Ectodermal cell (in vitro differentiated cells): ENCODE measurements at regions not wholly inside any gene's neighbourhood (a gene's known extent, or its start where the extent isn't known, plus 50 kb on each side); places are given as distances from the start of the nearest gene placed in this dataset.

Experiments used
- H3K27ac ChIP-seq: 2 replicates; pipeline ENCODE4 v1.7.0; 2013; ENCODE audit warnings: mild to moderate bottlenecking, low read depth, low read length; ENCODE audit not compliant: insufficient read depth, poor library complexity, severe bottlenecking
- H3K27me3 ChIP-seq: 2 replicates; pipeline ENCODE4 v1.7.0; 2013; ENCODE audit warnings: mild to moderate bottlenecking, low read length; ENCODE audit not compliant: insufficient read depth, control insufficient read depth, poor library complexity, severe bottlenecking
- H3K36me3 ChIP-seq: one replicate; pipeline ENCODE4 v1.7.0; 2013; ENCODE audit warnings: low read length; ENCODE audit not compliant: control insufficient read depth, insufficient read depth
- H3K4me1 ChIP-seq: one replicate; pipeline ENCODE4 v1.7.0; 2013; ENCODE audit warnings: low read length; ENCODE audit not compliant: control insufficient read depth, insufficient read depth
- H3K4me3 ChIP-seq: 2 replicates; pipeline ENCODE4 v1.7.0; 2013; ENCODE audit warnings: low read depth, low read length, control low read depth; ENCODE audit not compliant: insufficient read depth
- H3K9me3 ChIP-seq: 2 replicates; pipeline ENCODE4 v1.7.0; 2013; ENCODE audit warnings: mild to moderate bottlenecking, low read length, moderate library complexity; ENCODE audit not compliant: control insufficient read depth
- WGBS, 2 experiments: methylation state at CpG; one replicate each; pipeline ENCODE4 v1.1.7; 2013; ENCODE audit warnings: missing lambda C conversion rate in 2 of 2; 5-methylcytosine and 5-hydroxymethylcytosine counted together

DNA sequence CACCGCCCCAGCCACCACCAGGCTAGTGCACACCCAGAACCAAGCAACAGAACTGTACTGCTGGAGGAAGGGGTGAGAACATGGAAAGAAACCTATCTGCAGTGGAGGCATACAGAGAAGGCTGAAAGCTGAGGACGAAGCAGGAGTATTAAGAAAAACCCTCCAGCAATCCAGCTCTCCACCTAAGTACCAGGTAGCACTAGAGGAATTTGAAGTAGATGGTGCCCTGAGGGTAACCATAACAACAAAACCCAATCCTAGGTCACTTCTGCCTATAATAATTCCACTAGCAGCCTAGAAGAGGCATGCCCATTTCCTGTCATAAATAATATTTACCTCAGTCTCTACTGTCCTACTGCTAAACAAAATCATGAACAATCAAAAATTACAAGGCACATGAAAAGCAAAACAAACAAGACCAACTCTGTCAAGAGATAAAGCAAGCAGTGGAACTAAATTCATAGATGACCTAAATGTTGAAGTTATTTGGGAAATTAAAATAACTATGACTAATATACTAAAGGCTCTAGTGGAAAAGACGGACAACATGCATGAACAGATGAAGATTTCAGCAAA lies 51.1 kb downstream of the HYCC1 start:
- no peaks in the 10 kb centered on the region for H3K9me3 ChIP-seq
- H3K36me3 ChIP-seq, result no peaks in the 10 kb centered on the region
- H3K4me3 ChIP-seq, result no peak overlapping the region
- no peaks in the 10 kb centered on the region for H3K4me1 ChIP-seq
- 94 to 96% methylated on average over 2 of the region's 3 CpGs for WGBS, 2 experiments
- H3K27ac ChIP-seq, result no peak overlapping the region
- no peaks in the 10 kb centered on the region for H3K27me3 ChIP-seq

GRCh38 chr7:22958742-22959141 lies 55.2 kb downstream of the HYCC1 start:
- H3K4me3 ChIP-seq, result no peak overlapping the region
- H3K4me1 ChIP-seq, result no peaks in the 10 kb centered on the region
- H3K9me3 ChIP-seq, result no peaks in the 10 kb centered on the region
- WGBS, 2 experiments, result 90 to 95% methylated on average over 1 of the region's 1 CpG
- H3K27ac ChIP-seq, result no peak overlapping the region
- H3K27me3 ChIP-seq, result no peaks in the 10 kb centered on the region
- no peaks in the 10 kb centered on the region for H3K36me3 ChIP-seq

DNA sequence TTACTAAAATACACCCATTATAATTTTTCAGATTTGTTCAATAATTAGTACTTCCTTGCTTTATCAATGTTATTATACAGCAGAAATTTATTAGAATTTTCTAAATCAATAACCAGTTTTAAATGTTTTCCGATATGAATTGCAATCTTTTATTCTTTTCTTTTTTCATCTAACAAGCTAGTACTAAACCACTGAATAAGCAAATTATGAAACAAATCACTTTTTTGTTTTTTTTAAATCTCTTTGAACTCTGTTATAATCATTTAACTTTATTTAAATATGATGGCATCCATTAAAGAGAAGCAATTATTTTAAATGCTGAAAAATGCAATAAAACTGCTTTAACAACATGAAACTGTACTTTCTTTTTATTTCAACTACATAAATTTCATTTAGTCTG lies 59.7 kb downstream of the HYCC1 start:
- H3K36me3 ChIP-seq, result no peaks in the 10 kb centered on the region
- H3K27me3 ChIP-seq, result no peaks in the 10 kb centered on the region
- H3K27ac ChIP-seq, result no peak overlapping the region
- H3K9me3 ChIP-seq, result no peaks in the 10 kb centered on the region
- H3K4me3 ChIP-seq, result no peak overlapping the region
- 90 to 100% methylated on average over 1 of the region's 1 CpG for WGBS, 2 experiments
- peaks cover 11% of the 10 kb centered on the region for H3K4me1 ChIP-seq

- Histone ChIP-seq H3K4me1 (peaks cover 18% of the 10 kb centered on the region), H3K27ac (peak overlapping the region; percentile 74), H3K36me3 (no peaks in the 10 kb centered on the region), H3K27me3 (no peaks in the 10 kb centered on the region), H3K4me3 (no peak overlapping the region), H3K9me3 (no peaks in the 10 kb centered on the region)
- 70 to 77% methylated on average over 4 of the region's 4 CpGs for WGBS, 2 experiments
Observed at GRCh38 chr7:22952306-22953015, 61.5 kb downstream of the HYCC1 start.

DNA sequence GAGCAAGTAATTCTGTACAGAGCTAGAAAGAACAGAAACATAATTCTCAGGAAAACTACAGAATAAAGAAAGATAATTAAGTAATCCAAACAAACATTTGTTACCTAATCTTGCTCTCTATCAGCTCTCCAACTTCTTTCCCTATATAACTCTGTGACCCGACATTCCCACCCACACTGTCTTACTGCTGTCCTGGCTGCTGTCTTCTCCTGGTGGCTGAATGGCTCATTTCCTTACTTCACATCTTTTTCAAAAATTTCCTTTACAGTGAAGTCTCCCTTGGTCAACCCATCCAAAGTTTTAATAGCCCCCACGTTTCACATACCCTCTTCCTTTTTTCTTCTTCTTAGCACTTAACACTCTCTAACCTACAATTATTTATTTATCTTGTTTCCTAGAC lies 64.0 kb downstream of the HYCC1 start:
- H3K27ac ChIP-seq, result no peak overlapping the region
- peaks cover 18% of the 10 kb centered on the region for H3K4me1 ChIP-seq
- H3K9me3 ChIP-seq, result no peaks in the 10 kb centered on the region
- H3K27me3 ChIP-seq, result no peaks in the 10 kb centered on the region
- 53 to 55% methylated on average over 2 of the region's 2 CpGs for WGBS, 2 experiments
- H3K4me3 ChIP-seq, result no peak overlapping the region
- H3K36me3 ChIP-seq, result no peaks in the 10 kb centered on the region

DNA sequence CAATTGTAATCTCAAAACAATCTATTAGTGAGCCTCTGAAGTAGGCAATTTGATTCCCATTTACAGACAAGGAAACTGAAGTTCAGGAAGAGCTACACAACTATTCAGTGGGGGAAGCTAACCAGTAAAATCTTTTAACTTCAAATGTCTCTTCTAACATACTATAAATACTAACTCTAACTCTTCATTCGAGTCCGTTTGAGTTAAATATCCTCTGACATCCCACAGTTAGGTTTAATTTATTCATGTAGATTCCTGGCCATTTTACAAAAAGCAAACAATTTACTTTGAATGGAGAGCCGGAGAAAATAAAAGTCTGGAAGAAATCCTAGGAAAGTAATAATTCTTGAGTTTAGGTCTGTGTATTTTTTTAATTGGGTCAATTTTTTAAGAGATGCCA lies 64.7 kb downstream of the HYCC1 start:
- H3K27ac ChIP-seq, result no peak overlapping the region
- 72 to 79% methylated on average over 3 of the region's 3 CpGs for WGBS, 2 experiments

DNA sequence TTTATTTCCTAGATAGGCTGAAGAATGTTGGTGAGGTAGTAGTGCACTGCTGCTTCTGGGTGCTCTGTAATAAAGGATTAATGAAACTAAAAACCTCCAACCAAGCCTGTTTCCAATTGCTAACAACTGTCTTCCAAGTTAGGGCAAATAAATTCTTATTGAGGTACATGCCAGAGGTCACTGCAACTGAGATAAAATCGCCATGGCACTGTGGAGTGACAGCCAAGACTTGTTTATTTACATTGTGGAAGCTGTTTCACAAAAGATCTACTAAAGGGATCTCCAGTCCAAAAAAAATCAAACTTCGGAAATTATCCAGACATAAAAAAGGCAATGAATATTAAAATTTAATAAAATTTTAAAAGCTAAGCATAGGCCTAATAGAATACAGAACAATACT lies 65.2 kb downstream of the HYCC1 start:
- 38 to 58% methylated on average over 1 of the region's 2 CpGs for WGBS, 2 experiments
- Histone ChIP-seq H3K4me3 (no peak overlapping the region), H3K9me3 (no peaks in the 10 kb centered on the region), H3K4me1 (peaks cover 18% of the 10 kb centered on the region), H3K27ac (no peak overlapping the region), H3K27me3 (no peaks in the 10 kb centered on the region), H3K36me3 (no peaks in the 10 kb centered on the region)

More for the DNA sequence above, 64.7 kb downstream of the HYCC1 start:
- Histone ChIP-seq H3K27me3 (no peaks in the 10 kb centered on the region), H3K9me3 (no peaks in the 10 kb centered on the region), H3K4me3 (no peak overlapping the region), H3K36me3 (no peaks in the 10 kb centered on the region), H3K4me1 (peaks cover 18% of the 10 kb centered on the region)

DNA sequence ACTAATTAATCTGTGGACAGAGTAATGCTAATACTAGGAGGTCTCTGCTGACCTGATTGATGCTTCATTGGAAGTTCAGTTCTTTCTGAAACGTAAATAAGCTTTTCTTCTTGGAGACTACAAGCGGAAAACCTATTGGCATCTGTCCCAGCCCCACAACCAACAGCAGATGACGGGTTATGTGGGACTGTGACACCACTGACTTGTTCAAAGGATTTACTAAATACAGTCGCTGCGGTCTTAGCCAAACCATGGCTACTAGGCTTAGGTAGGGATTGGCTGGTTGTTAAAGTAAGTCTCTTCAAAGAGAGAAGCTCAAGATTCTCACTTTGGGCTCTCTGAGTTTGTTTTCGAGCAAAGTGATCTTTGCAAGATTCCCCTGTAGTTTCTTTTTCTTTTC lies 68.3 kb downstream of the HYCC1 start:
- H3K36me3 ChIP-seq, result no peaks in the 10 kb centered on the region
- no peaks in the 10 kb centered on the region for H3K9me3 ChIP-seq
- H3K4me3 ChIP-seq, result no peak overlapping the region
- H3K4me1 ChIP-seq, result peaks cover 12% of the 10 kb centered on the region
- WGBS, 2 experiments, result 92 to 96% methylated on average over 6 of the region's 6 CpGs
- H3K27me3 ChIP-seq, result no peaks in the 10 kb centered on the region
- no peak overlapping the region for H3K27ac ChIP-seq

DNA sequence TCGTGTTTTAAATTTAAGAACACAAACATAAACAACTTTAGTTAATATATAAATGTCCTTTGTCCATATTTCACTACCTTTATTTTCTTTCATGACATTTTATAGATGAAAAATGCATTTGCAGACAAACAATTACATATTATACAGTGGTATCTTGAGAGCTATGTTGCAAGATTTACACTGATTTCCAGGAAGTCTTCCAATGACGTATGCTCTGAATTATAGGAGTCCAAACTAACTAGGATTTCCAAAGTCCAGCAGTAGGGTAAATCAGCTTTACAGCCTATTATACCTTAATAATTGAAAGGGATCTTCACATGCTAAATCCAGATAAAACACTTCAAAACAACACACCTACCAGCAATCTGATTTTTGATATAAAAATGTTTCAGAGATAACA lies 69.4 kb downstream of the HYCC1 start:
- Histone ChIP-seq H3K9me3 (no peaks in the 10 kb centered on the region), H3K4me1 (peaks cover 12% of the 10 kb centered on the region), H3K4me3 (no peak overlapping the region), H3K27ac (no peak overlapping the region), H3K36me3 (no peaks in the 10 kb centered on the region), H3K27me3 (no peaks in the 10 kb centered on the region)
- 92 to 100% methylated on average over 1 of the region's 2 CpGs for WGBS, 2 experiments

DNA sequence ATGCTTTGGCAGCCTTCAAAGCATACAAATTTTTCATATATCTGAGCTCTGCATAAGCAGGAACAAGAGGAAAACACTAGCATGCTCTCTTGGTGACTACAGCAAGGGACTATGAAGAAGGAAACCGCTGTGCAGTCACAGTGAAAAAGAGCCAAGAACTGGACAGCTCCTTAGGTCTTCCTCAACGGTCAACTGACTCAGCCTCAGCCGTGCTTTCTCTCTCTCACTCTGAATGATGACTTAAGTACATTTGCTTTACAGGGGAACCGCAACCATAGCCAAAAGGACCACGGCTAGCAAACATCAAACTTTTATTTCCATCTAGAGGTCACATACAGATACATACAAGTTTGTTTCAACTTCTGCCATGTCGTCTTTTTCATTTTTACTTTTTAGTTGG lies 69.9 kb downstream of the HYCC1 start:
- no peak overlapping the region for H3K27ac ChIP-seq
- WGBS, 2 experiments, result 86 to 88% methylated on average over 5 to 6 of the region's 6 CpGs
- H3K9me3 ChIP-seq, result no peaks in the 10 kb centered on the region
- peaks cover 12% of the 10 kb centered on the region for H3K4me1 ChIP-seq
- H3K27me3 ChIP-seq, result no peaks in the 10 kb centered on the region
- H3K4me3 ChIP-seq, result no peak overlapping the region
- H3K36me3 ChIP-seq, result no peaks in the 10 kb centered on the region
